Panc1 (cell line): ENCODE measurements at regions not wholly inside any gene's neighbourhood (a gene's known extent, or its start where the extent isn't known, plus 50 kb on each side); places are given as distances from the start of the nearest gene placed in this dataset.

Experiments used
- ATAC-seq: fragments of 200-7000 bp; cut with Tn5 transposase; 2 replicates; pipeline ENCODE4 v1.9.1; 2020; ENCODE audit warnings: mild to moderate bottlenecking, moderate library complexity
- BruUV-seq: library from RNA; stranded (reverse); fragments of 400-500 nt; replicated peaks from 2 replicates; lab custom pipeline; 2021; lab: Mats Ljungman, UMichigan
- CTCF ChIA-PET: fragments of 300-600 bp; sonication (Branson Sonifier 250); formaldehyde crosslinking; loops from one replicate; lab custom pipeline; 2022; ENCODE audit warnings: antibody characterized with exemption; lab: Charles Lee
- POLR2A ChIA-PET: fragments of 300-600 bp; sonication (Branson Sonifier 250); formaldehyde crosslinking; loops from one replicate; lab custom pipeline; 2022; ENCODE audit warnings: antibody characterized with exemption; lab: Charles Lee
- DNase-seq: peaks from one replicate; pipeline ENCODE4 v3.0.0-alpha.2; 2010; ENCODE audit warnings: low read depth, low spot score
- H3K27ac ChIP-seq: 2 replicates; pipeline ENCODE4 v1.5.1; 2011; ENCODE audit warnings: mild to moderate bottlenecking, low read length, inconsistent platforms
- H3K27me3 ChIP-seq: fragments of 200-500 bp; sonication (Bioruptor generic); 2 replicates; pipeline ENCODE4 v1.6.0; 2014; ENCODE audit warnings: low read length, inconsistent platforms; ENCODE audit not compliant: control insufficient read depth, insufficient read depth
- H3K36me3 ChIP-seq: fragments of 200-500 bp; sonication (Bioruptor generic); 2 replicates; pipeline ENCODE4 v1.5.1; 2014; ENCODE audit warnings: inconsistent platforms, mild to moderate bottlenecking, low read length, moderate library complexity; ENCODE audit not compliant: control insufficient read depth, insufficient read depth
- H3K4me1 ChIP-seq: 2 replicates; pipeline ENCODE4 v1.5.1; 2011; ENCODE audit warnings: inconsistent platforms, mild to moderate bottlenecking, low read length, moderate library complexity; ENCODE audit not compliant: control insufficient read depth, insufficient read depth
- H3K4me3 ChIP-seq, 2 experiments: 2 replicates each; pipeline ENCODE4 v1.5.1; 2011 to 2012; ENCODE audit warnings: low read depth in 2 of 2, low read length in 2 of 2, mild to moderate bottlenecking in 2 of 2, inconsistent platforms in 1 of 2, moderate library complexity in 1 of 2
- H3K9me3 ChIP-seq: fragments of 200-500 bp; sonication (Bioruptor generic); 2 replicates; pipeline ENCODE4 v1.5.1; 2014; ENCODE audit warnings: low read depth, mild to moderate bottlenecking, inconsistent platforms, low read length, moderate library complexity; ENCODE audit not compliant: control insufficient read depth, insufficient read depth
- POLR2AphosphoS5 ChIP-seq: IDR thresholded peaks from 2 replicates; pipeline ENCODE4 v1.6.1; 2012; ENCODE audit warnings: mild to moderate bottlenecking, low read depth, low read length, moderate library complexity
- SIN3A ChIP-seq: IDR thresholded peaks from 2 replicates; pipeline ENCODE4 v1.6.1; 2012; ENCODE audit warnings: low read depth, mild to moderate bottlenecking, low read length, moderate library complexity, borderline replicate concordance; ENCODE audit not compliant: insufficient read depth
- TCF7L2 ChIP-seq: IDR thresholded peaks from 2 replicates; pipeline ENCODE4 v1.6.1; 2011; ENCODE audit warnings: mild to moderate bottlenecking, low read depth, low read length, inconsistent platforms
- in situ Hi-C: cut with HindIII; loops from 2 replicates; pipeline ENCODE4 v1.10.0; 2016; ENCODE audit warnings: low sequenced_read_pairs, low pct_unique_long_range_greater_than_20kb
- intact Hi-C: fragments of 100-400 bp; cut with micrococcal nuclease; formaldehyde crosslinking; loops from one replicate; pipeline ENCODE4 v1.10.0; 2022; ENCODE audit not compliant: unreplicated experiment
- TF ChIP-seq, protein P1 (sequence below): fragments of 450-650 bp; IDR thresholded peaks from 2 replicates; pipeline ENCODE4 v1.5.1; 2017; ENCODE audit warnings: mild to moderate bottlenecking
- TF ChIP-seq, protein P2 (sequence below), 2 experiments: IDR thresholded peaks; 2 replicates each; pipeline ENCODE4 v1.6.1; 2011 to 2012; ENCODE audit warnings: low read depth in 2 of 2, control low read depth in 1 of 2, low read length in 1 of 2, mild to moderate bottlenecking in 1 of 2, moderate library complexity in 1 of 2; ENCODE audit not compliant: insufficient read depth in 1 of 2

DNA sequence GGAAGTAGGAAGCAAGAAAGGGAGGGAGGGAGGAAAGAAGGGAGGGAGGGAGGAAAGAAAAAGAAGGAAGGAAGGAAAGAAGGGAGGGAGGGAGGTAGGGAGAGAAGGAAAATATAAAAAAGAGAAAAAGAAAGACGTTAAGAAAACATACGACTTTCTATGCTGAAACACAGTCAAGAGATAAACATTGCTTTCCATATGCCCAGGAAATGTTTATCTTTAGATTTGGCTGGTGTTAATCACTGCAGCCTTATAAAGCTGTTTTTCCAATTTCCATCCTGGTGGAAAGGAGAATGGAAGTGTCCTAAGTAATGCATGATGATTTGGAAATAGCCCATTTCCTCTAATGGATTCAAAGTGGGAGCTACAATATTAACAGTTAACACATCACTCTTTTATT is 524.3 kb downstream of the MTRR start:
- Histone ChIP-seq H3K4me3 (no peak overlapping the region), H3K27me3 (no peaks in the 10 kb centered on the region), H3K9me3 (no peaks in the 10 kb centered on the region), H3K36me3 (no peaks in the 10 kb centered on the region), H3K27ac (no peak overlapping the region), H3K4me1 (no peaks in the 10 kb centered on the region)
- no peak for ATAC-seq
- ChIA-PET CTCF (no interaction called here), POLR2A (no interaction called here)
- in situ Hi-C loops (no loop called here), intact Hi-C loops (no loop called here)
- DNase-seq = no peak
- no peak for TF ChIP-seq SIN3A
- TF ChIP-seq TCF7L2 = no peak
- TF ChIP-seq, protein P1, sequence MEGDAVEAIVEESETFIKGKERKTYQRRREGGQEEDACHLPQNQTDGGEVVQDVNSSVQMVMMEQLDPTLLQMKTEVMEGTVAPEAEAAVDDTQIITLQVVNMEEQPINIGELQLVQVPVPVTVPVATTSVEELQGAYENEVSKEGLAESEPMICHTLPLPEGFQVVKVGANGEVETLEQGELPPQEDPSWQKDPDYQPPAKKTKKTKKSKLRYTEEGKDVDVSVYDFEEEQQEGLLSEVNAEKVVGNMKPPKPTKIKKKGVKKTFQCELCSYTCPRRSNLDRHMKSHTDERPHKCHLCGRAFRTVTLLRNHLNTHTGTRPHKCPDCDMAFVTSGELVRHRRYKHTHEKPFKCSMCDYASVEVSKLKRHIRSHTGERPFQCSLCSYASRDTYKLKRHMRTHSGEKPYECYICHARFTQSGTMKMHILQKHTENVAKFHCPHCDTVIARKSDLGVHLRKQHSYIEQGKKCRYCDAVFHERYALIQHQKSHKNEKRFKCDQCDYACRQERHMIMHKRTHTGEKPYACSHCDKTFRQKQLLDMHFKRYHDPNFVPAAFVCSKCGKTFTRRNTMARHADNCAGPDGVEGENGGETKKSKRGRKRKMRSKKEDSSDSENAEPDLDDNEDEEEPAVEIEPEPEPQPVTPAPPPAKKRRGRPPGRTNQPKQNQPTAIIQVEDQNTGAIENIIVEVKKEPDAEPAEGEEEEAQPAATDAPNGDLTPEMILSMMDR = no peak
- TF ChIP-seq, protein P2, sequence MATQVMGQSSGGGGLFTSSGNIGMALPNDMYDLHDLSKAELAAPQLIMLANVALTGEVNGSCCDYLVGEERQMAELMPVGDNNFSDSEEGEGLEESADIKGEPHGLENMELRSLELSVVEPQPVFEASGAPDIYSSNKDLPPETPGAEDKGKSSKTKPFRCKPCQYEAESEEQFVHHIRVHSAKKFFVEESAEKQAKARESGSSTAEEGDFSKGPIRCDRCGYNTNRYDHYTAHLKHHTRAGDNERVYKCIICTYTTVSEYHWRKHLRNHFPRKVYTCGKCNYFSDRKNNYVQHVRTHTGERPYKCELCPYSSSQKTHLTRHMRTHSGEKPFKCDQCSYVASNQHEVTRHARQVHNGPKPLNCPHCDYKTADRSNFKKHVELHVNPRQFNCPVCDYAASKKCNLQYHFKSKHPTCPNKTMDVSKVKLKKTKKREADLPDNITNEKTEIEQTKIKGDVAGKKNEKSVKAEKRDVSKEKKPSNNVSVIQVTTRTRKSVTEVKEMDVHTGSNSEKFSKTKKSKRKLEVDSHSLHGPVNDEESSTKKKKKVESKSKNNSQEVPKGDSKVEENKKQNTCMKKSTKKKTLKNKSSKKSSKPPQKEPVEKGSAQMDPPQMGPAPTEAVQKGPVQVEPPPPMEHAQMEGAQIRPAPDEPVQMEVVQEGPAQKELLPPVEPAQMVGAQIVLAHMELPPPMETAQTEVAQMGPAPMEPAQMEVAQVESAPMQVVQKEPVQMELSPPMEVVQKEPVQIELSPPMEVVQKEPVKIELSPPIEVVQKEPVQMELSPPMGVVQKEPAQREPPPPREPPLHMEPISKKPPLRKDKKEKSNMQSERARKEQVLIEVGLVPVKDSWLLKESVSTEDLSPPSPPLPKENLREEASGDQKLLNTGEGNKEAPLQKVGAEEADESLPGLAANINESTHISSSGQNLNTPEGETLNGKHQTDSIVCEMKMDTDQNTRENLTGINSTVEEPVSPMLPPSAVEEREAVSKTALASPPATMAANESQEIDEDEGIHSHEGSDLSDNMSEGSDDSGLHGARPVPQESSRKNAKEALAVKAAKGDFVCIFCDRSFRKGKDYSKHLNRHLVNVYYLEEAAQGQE (IDR thresholded peaks at IDR 0.05; ENCODE audit: insufficient read depth in 1 of 2, low read depth in 2 of 2, low read length in 1 of 2) = no peak
- BruUV-seq = no TSS peak

DNA sequence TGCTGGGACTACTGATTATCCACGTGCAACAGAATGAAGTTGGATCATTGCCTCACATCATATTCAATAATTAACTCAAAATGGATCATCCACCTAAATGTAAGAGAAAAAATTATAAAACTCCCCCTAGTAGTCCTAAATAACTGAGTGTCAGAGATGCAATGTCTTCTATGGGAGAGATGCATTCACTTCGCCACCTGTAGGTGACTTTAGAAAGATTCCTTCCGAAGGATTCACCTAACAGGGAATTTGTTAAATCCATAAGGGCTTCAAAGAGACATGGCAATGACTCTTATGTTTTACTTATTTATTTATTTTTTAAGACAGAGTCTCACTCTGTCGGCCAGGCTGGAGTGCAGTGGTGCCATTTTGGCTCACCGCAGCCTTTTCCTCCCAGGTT is 526.0 kb downstream of the MTRR start:
- Histone ChIP-seq H3K27ac (no peak overlapping the region), H3K36me3 (no peaks in the 10 kb centered on the region), H3K4me3 (no peak overlapping the region), H3K27me3 (no peaks in the 10 kb centered on the region), H3K9me3 (no peaks in the 10 kb centered on the region), H3K4me1 (no peaks in the 10 kb centered on the region)
- DNase-seq = no peak
- CTCF ChIA-PET = no interaction called here
- intact Hi-C loops = no loop called here
- POLR2A ChIA-PET = no interaction called here
- BruUV-seq = no TSS peak
- in situ Hi-C loops = no loop called here
- no peak for ATAC-seq
- TF ChIP-seq SIN3A (no peak), POLR2AphosphoS5 (no peak), TCF7L2 (no peak)
- TF ChIP-seq, protein P2 (IDR thresholded peaks at IDR 0.05; ENCODE audit: insufficient read depth in 1 of 2, low read depth in 2 of 2, low read length in 1 of 2) = no peak
- TF ChIP-seq, protein P1 = peak; percentile 35
